Neural crest cell (in vitro differentiated cells): ENCODE measurements at regions not wholly inside any gene's neighbourhood (a gene's known extent, or its start where the extent isn't known, plus 50 kb on each side); places are given as distances from the start of the nearest gene placed in this dataset.

Experiments
- DNase-seq: peaks from one replicate; pipeline ENCODE4 v3.0.0; 2021; ENCODE audit warnings: low read depth, mixed read lengths, low spot score
- H3K27ac Mint-ChIP-seq: one replicate; pipeline ENCODE4 v1.8.0; 2021; ENCODE audit warnings: mild to moderate bottlenecking, mixed read lengths; ENCODE audit not compliant: unreplicated experiment
- H3K27me3 Mint-ChIP-seq: 2 replicates; pipeline ENCODE4 v1.8.0; 2021; ENCODE audit warnings: low read depth, mild to moderate bottlenecking, mixed read lengths
- H3K36me3 Mint-ChIP-seq: 2 replicates; pipeline ENCODE4 v1.8.0; 2021; ENCODE audit warnings: low read depth, mild to moderate bottlenecking, mixed read lengths
- H3K4me1 Mint-ChIP-seq: 2 replicates; pipeline ENCODE4 v1.8.0; 2021; ENCODE audit warnings: mixed read lengths
- H3K4me3 Mint-ChIP-seq: one replicate; pipeline ENCODE4 v1.8.0; 2021; ENCODE audit warnings: mild to moderate bottlenecking, mixed read lengths
- H3K9me3 Mint-ChIP-seq: 2 replicates; pipeline ENCODE4 v1.8.0; 2021; ENCODE audit warnings: mixed read lengths
- TF ChIP-seq, protein P1 (sequence below): fragments of 200-600 bp; sonication (generic); conservative IDR thresholded peaks from 2 replicates; pipeline ENCODE4 v1.5.0; 2021; ENCODE audit warnings: antibody characterized with exemption, mild to moderate bottlenecking

DNA sequence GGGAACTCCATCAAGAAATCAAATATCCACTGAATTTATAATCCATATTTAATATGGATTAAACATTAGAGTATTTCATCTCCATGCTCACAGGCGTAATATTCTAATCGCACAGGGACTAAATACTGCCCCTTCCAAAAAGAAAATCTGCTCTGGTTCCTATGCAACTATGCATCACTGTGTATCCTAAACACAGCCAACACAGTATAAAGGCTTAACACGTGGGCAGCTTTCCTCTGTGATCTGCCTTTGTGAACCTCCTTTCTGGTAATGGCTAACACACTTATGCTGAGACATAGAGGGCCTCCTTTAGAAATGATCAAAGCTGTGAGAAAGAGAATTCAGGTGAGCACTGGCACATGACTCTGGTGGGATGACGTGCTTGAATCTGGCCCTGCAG lies 110.2 kb downstream of the RAB11FIP2 start:
- no peaks in the 10 kb centered on the region for H3K9me3 Mint-ChIP-seq
- H3K27me3 Mint-ChIP-seq = no peaks in the 10 kb centered on the region
- DNase-seq = no peak
- no peak overlapping the region for H3K4me3 Mint-ChIP-seq
- no peak overlapping the region for H3K27ac Mint-ChIP-seq
- no peaks in the 10 kb centered on the region for H3K36me3 Mint-ChIP-seq
- no peaks in the 10 kb centered on the region for H3K4me1 Mint-ChIP-seq
- TF ChIP-seq, protein P1, sequence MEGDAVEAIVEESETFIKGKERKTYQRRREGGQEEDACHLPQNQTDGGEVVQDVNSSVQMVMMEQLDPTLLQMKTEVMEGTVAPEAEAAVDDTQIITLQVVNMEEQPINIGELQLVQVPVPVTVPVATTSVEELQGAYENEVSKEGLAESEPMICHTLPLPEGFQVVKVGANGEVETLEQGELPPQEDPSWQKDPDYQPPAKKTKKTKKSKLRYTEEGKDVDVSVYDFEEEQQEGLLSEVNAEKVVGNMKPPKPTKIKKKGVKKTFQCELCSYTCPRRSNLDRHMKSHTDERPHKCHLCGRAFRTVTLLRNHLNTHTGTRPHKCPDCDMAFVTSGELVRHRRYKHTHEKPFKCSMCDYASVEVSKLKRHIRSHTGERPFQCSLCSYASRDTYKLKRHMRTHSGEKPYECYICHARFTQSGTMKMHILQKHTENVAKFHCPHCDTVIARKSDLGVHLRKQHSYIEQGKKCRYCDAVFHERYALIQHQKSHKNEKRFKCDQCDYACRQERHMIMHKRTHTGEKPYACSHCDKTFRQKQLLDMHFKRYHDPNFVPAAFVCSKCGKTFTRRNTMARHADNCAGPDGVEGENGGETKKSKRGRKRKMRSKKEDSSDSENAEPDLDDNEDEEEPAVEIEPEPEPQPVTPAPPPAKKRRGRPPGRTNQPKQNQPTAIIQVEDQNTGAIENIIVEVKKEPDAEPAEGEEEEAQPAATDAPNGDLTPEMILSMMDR = no peak

DNA sequence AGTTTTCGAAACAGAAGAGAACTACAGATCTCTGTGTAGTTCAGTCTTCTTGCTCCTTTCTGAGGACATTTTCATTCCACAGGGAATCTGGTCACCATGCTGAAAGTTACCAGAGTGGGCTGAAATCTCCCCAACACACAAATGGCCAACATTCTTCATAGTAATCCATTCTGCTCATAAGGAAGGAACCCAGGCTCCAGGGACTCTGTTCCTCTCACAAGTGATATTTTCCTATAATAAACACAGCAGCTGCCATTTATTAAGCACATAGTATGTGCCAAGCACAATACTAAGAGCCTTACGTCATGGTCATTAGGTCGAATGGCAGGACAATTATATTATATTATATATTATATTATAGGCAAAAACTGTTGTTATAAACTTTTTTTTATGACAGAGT lies 109.8 kb downstream of the RAB11FIP2 start:
- H3K4me3 Mint-ChIP-seq = no peak overlapping the region
- H3K27me3 Mint-ChIP-seq = no peaks in the 10 kb centered on the region
- no peak overlapping the region for H3K27ac Mint-ChIP-seq
- no peak for DNase-seq
- no peaks in the 10 kb centered on the region for H3K36me3 Mint-ChIP-seq
- TF ChIP-seq, protein P1 = no peak
- no peaks in the 10 kb centered on the region for H3K4me1 Mint-ChIP-seq
- H3K9me3 Mint-ChIP-seq = no peaks in the 10 kb centered on the region

DNA sequence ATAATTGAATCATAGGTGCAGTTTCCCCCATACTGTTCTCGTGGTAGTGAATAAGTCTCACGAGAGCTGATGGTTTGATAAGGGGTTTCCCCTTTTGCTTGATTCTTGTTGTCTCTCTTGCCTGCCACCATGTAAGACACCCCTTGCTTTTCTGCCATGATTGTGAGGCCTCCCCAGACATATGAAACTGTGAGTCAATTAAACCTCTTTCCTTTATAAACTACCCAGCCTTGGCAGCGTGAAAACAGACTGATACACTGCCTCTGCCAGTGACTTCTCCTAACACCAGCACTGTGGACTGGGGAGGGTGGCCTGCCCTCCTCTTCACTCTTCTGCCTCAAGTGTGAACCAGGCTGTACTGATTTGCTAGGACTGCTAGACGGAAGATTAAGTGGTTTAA lies 108.6 kb downstream of the RAB11FIP2 start:
- no peak overlapping the region for H3K27ac Mint-ChIP-seq
- TF ChIP-seq, protein P1 = no peak
- H3K4me3 Mint-ChIP-seq = no peak overlapping the region
- H3K36me3 Mint-ChIP-seq = no peaks in the 10 kb centered on the region
- no peaks in the 10 kb centered on the region for H3K4me1 Mint-ChIP-seq
- H3K27me3 Mint-ChIP-seq = no peaks in the 10 kb centered on the region
- H3K9me3 Mint-ChIP-seq = no peaks in the 10 kb centered on the region
- no peak for DNase-seq

DNA sequence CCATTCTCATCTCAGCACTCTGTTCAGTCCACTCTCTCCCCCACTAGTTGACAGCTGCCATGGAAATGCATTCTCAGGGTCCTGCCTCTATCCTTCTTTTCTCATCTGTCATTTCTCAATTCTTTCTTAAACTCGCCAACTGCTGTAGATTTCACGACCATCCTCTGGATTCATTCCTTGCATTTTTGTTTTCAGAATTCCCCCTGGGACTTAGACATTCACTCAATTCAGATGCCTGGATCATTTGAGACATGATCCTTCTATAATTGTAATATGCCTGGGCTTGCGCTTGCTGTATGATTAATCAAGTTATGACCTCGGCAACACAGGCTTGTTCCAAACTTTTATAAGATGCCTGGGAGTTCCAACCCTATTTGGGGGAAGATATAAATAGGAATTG lies 104.5 kb downstream of the RAB11FIP2 start:
- no peak overlapping the region for H3K27ac Mint-ChIP-seq
- TF ChIP-seq, protein P1 = no peak

DNA sequence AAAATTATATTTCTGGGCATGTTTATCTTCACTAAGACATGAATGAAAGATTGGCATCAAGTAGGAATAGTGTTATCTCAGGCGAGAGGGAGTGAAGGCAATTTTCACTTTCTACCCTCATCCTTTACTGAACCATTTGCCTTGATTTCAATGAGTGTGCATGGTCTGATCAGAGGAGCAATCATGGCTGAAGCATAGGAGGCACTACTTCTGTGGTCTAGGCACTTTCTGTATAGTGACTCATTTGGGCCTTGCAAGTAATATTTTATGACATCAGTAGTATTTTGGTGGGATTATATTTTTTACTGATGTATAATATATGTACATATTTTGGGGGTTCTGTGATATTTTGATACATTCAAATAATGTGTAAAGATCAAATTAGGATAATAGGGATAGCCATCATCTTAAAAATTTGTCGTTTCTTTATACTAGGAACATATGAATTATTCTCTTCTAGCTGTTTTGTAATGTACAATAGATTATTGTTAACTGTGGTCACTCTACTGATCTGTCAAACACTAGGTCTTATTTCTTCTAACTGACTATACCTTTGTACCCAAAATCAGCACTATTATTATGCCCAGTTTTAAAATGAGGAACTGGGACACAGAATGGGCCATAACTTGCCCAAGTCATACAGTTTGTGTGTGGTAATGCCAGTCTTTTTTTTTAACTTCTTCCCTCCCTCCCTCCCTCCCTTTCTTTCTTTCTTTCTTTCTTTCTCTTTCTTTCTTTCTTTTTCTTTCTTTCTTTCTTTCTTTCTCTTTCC lies 101.9 kb downstream of the RAB11FIP2 start:
- no peak overlapping the region for H3K27ac Mint-ChIP-seq
- H3K36me3 Mint-ChIP-seq = no peaks in the 10 kb centered on the region
- H3K4me1 Mint-ChIP-seq = no peaks in the 10 kb centered on the region
- TF ChIP-seq, protein P1 = no peak
- no peak for DNase-seq
- no peak overlapping the region for H3K4me3 Mint-ChIP-seq
- H3K9me3 Mint-ChIP-seq = peaks cover 2% of the 10 kb centered on the region
- no peaks in the 10 kb centered on the region for H3K27me3 Mint-ChIP-seq

More for the DNA sequence above, 104.5 kb downstream of the RAB11FIP2 start:
- Mint-ChIP-seq H3K9me3 (peaks cover 2% of the 10 kb centered on the region), H3K36me3 (no peaks in the 10 kb centered on the region), H3K4me3 (no peak overlapping the region), H3K4me1 (no peaks in the 10 kb centered on the region), H3K27me3 (no peaks in the 10 kb centered on the region)
- no peak for DNase-seq
